Stomach (tissue), 4 donors: ENCODE measurements at regions not wholly inside any gene's neighbourhood (a gene's known extent, or its start where the extent isn't known, plus 50 kb on each side); places are given as distances from the start of the nearest gene placed in this dataset.

Source experiments
- EP300 ChIP-seq: sonication (generic); formaldehyde crosslinking; IDR thresholded peaks from one replicate; pipeline ENCODE4 v1.6.1; 2017; ENCODE audit warnings: antibody characterized with exemption
- POLR2A ChIP-seq, 4 donors: fragments of 450-650 bp; IDR thresholded peaks; one replicate each; pipeline ENCODE4 v1.6.1; 2016; ENCODE audit warnings: antibody characterized with exemption in 4 of 4, control low read depth in 2 of 4, mild to moderate bottlenecking in 1 of 4, moderate library complexity in 1 of 4
- POLR2AphosphoS5 ChIP-seq, 3 donors: sonication (generic); formaldehyde crosslinking; IDR thresholded peaks; one replicate each; pipeline ENCODE4 v1.6.1; 2016; ENCODE audit warnings: antibody characterized with exemption in 3 of 3

DNA sequence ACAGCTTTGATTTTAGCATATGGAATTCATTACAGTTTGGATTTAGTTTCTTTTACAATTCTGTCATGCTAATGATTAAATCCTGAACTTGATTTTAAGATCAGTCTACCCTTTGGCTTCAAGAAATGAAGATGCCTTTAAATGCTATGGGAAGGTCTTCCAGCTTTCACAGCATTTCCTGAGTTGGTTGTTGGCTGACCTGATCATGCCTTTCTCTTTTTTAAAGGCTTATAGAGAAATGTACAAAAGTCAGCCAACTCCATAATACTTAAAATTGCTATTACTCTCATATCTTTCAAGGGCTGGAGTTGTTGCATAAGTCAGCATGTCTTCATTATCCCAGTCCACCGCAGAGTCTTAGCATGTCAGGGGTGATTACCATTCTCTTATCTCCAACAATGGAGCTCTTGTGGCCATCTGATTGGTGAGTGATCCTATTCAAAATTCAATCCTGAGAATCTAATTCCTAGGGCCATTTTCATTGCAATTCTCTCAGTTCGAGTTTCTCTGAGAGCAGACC is 123.8 kb downstream of the GMNC start:
- TF ChIP-seq POLR2A (IDR thresholded peaks at IDR 0.05) (no peak), EP300 (no peak), POLR2AphosphoS5 (IDR thresholded peaks at IDR 0.05) (no peak)
